Keratinocyte (primary cell): ENCODE measurements at regions not wholly inside any gene's neighbourhood (a gene's known extent, or its start where the extent isn't known, plus 50 kb on each side); places are given as distances from the start of the nearest gene placed in this dataset.

ENCODE experiments used
- CTCF ChIP-seq, 3 experiments: IDR thresholded peaks in 1 of 3; conservative IDR thresholded peaks in 1 of 3; optimal IDR thresholded peaks in 1 of 3; 2 replicates in 2 of 3; 3 replicates in 1 of 3; pipeline versions ENCODE3 to v1.5.1; 2011; ENCODE audit warnings: low read length in 3 of 3, mild to moderate bottlenecking in 3 of 3, moderate library complexity in 2 of 3, control low read depth in 1 of 3, inconsistent platforms in 1 of 3; ENCODE audit not compliant: insufficient read depth in 2 of 3; ENCODE audit errors: extremely low read depth in 1 of 3
- EZH2 ChIP-seq: IDR thresholded peaks from one replicate; pipeline ENCODE4 v1.6.1; 2012; ENCODE audit warnings: inconsistent platforms, mild to moderate bottlenecking, low read length, moderate library complexity

GRCh38 chr3:1955750-1956149, 142.9 kb upstream of the CNTN4 start:
- no peak for TF ChIP-seq CTCF (optimal IDR thresholded peaks at IDR 0.05 in 1 of 3, IDR thresholded peaks at IDR 0.05 in 1 of 3, conservative IDR thresholded peaks at IDR 0.05 in 1 of 3; ENCODE audit: extremely low read depth in 1 of 3, insufficient read depth in 2 of 3, low read length in 3 of 3)
- no peak for TF ChIP-seq EZH2
